ENCODE measurements at regions not wholly inside any gene's neighbourhood (a gene's known extent, or its start where the extent isn't known, plus 50 kb on each side); places are given as distances from the start of the nearest gene placed in this dataset.

DNA sequence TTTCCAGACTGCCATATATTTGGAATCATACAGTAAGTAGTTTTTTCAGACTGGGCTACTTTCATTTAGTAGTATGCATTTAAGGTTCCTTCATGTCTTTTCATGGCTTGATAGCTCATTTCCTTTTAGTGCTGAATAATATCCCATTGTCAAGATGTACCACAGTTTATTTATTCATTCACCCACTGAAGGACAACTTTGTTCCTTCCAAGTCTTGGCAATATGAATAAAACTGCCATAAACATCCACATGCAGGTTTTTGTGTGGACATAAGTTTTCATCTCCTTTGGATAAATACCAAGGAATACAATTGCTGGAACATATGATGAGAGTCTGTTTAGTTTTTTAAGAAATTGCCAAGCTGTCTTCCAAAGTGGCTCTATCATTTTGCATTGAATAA is 366.4 kb upstream of the NFIA start:
- no peaks in the 10 kb centered on the region for H3K9me3 ChIP-seq
- H3K4me1 ChIP-seq = peaks cover 0 to 5% (median 0%) of the 10 kb centered on the region in 4 donors
- no peak overlapping the region for H3K27ac ChIP-seq
- no peaks in the 10 kb centered on the region for H3K27me3 ChIP-seq
- no peaks in the 10 kb centered on the region for H3K36me3 ChIP-seq
- H3K4me3 ChIP-seq = no peak overlapping the region
- no peak for DNase-seq
- TF ChIP-seq POLR2A (IDR thresholded peaks at IDR 0.05) (no peak), EP300 (IDR thresholded peaks at IDR 0.05) (no peak), CTCF (IDR thresholded peaks at IDR 0.05) (no peak), POLR2AphosphoS5 (IDR thresholded peaks at IDR 0.05) (no peak)
- intact Hi-C loops (cut with DNase I) = no loop called here

- H3K4me1 ChIP-seq = no peaks in the 10 kb centered on the region
- no peak overlapping the region for H3K27ac ChIP-seq
- intact Hi-C loops (cut with DNase I) = no loop called here
- TF ChIP-seq POLR2AphosphoS5 (IDR thresholded peaks at IDR 0.05) = no peak
- no peak for TF ChIP-seq POLR2A (IDR thresholded peaks at IDR 0.05)
- no peak for TF ChIP-seq CTCF (IDR thresholded peaks at IDR 0.05)
- no peak for TF ChIP-seq EP300 (IDR thresholded peaks at IDR 0.05)
- H3K9me3 ChIP-seq = no peaks in the 10 kb centered on the region
- H3K36me3 ChIP-seq = no peaks in the 10 kb centered on the region
- no peaks in the 10 kb centered on the region for H3K27me3 ChIP-seq
- no peak for DNase-seq
- no peak overlapping the region for H3K4me3 ChIP-seq
These were observed 372.9 kb upstream of the NFIA start for GRCh38 chr1:60709426-60709825.

GRCh38 chr1:60705026-60705425 is 377.3 kb upstream of the NFIA start:
- no peak overlapping the region for H3K27ac ChIP-seq
- WGBS, 2 donors = 78% methylated on average over 2 of the region's 2 CpGs
- TF ChIP-seq POLR2AphosphoS5 (IDR thresholded peaks at IDR 0.05) (no peak), POLR2A (IDR thresholded peaks at IDR 0.05) (no peak), CTCF (IDR thresholded peaks at IDR 0.05) (no peak)
- H3K9me3 ChIP-seq = no peaks in the 10 kb centered on the region
- DNase-seq = no peak
- H3K36me3 ChIP-seq = no peaks in the 10 kb centered on the region
- intact Hi-C loops (cut with DNase I) = no loop called here
- H3K4me3 ChIP-seq = no peak overlapping the region
- H3K4me1 ChIP-seq = no peaks in the 10 kb centered on the region
- no peaks in the 10 kb centered on the region for H3K27me3 ChIP-seq

DNA sequence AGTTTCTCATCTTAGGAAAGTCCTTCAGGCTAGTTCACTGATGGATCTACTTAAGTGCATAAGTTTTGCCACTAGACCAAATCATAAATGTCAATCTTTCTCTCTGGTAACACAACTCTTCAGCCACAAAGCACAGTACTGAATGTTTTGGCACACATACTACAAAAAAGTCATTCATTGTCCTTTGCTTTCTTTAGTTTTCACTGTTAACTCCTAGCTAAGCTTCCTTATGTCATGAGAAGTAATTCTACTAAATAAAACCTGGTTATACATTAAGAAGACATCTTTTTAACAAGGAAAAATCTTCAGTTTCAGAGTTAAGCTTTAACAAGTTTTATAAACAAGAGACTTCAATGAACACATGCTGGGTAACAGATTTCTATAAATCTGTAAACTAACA is 379.2 kb upstream of the NFIA start:
- intact Hi-C loops (cut with DNase I) = no loop called here
- TF ChIP-seq EP300 (IDR thresholded peaks at IDR 0.05) = no peak
- no peak for TF ChIP-seq CTCF (IDR thresholded peaks at IDR 0.05)
- TF ChIP-seq POLR2AphosphoS5 (IDR thresholded peaks at IDR 0.05) = no peak
- Histone ChIP-seq H3K27ac (no peak overlapping the region), H3K9me3 (no peaks in the 10 kb centered on the region), H3K27me3 (no peaks in the 10 kb centered on the region), H3K4me1 (no peaks in the 10 kb centered on the region), H3K4me3 (no peak overlapping the region), H3K36me3 (no peaks in the 10 kb centered on the region)
- no peak for DNase-seq

DNA sequence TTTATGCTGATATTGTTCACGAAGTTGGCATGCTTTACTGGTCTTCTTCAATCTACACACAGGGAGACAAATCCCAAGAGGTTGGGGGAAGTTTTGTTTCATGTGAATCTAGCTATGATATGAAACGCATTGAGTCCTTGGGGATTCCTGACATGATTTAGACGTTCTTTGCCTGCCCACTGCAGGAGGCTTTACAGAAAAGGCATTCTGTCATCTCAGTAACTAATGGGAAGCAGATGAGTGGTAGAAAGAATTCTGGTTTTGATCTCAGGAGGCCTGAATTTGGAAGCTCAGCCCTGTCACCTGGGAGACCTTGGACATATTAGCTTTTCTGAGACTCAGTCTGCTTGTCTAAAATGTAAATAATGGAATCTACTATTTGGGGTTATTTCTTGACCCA is 383.0 kb upstream of the NFIA start:
- Histone ChIP-seq H3K4me3 (no peak overlapping the region), H3K4me1 (peaks cover 0 to 7% (median 4%) of the 10 kb centered on the region in 4 donors), H3K36me3 (no peaks in the 10 kb centered on the region), H3K9me3 (no peaks in the 10 kb centered on the region), H3K27me3 (no peaks in the 10 kb centered on the region), H3K27ac (no peak overlapping the region)
- intact Hi-C loops (cut with DNase I) = no loop called here
- DNase-seq = no peak
- no peak for TF ChIP-seq CTCF (IDR thresholded peaks at IDR 0.05)
- TF ChIP-seq POLR2A (IDR thresholded peaks at IDR 0.05) = no peak
- TF ChIP-seq EP300 (IDR thresholded peaks at IDR 0.05) = no peak
- no peak for TF ChIP-seq POLR2AphosphoS5 (IDR thresholded peaks at IDR 0.05)
- 75 to 86% methylated on average over 3 of the region's 3 CpGs for WGBS, 2 donors
